KMS-11 (cell line): ENCODE measurements at regions not wholly inside any gene's neighbourhood (a gene's known extent, or its start where the extent isn't known, plus 50 kb on each side); places are given as distances from the start of the nearest gene placed in this dataset.

Experiments used
- H2AFZ ChIP-seq: fragments of 200-600 bp; sonication (generic); 2 replicates; pipeline ENCODE4 v1.6.1; 2016; ENCODE audit warnings: antibody characterized with exemption, mixed run types, low read depth
- H3K27ac ChIP-seq: fragments of 200-600 bp; sonication (generic); 2 replicates; pipeline ENCODE4 v1.6.1; 2016; ENCODE audit warnings: mild to moderate bottlenecking, mixed run types
- H3K27me3 ChIP-seq: fragments of 200-600 bp; sonication (generic); 2 replicates; pipeline ENCODE4 v1.6.1; 2017; ENCODE audit warnings: mild to moderate bottlenecking, low read depth, mixed run types, moderate library complexity; ENCODE audit not compliant: insufficient read depth
- H3K36me3 ChIP-seq: fragments of 200-600 bp; sonication (generic); 2 replicates; pipeline ENCODE4 v1.6.1; 2017; ENCODE audit warnings: mild to moderate bottlenecking, mixed run types; ENCODE audit not compliant: insufficient read depth
- H3K4me1 ChIP-seq: fragments of 200-600 bp; sonication (generic); 2 replicates; pipeline ENCODE4 v1.6.1; 2016; ENCODE audit warnings: mild to moderate bottlenecking, low read depth, mixed run types; ENCODE audit not compliant: poor library complexity, severe bottlenecking
- H3K4me2 ChIP-seq: fragments of 200-600 bp; sonication (generic); 2 replicates; pipeline ENCODE4 v1.7.0; 2016; ENCODE audit warnings: mild to moderate bottlenecking, mixed run types
- H3K4me3 ChIP-seq: fragments of 200-600 bp; sonication (generic); IDR thresholded peaks from 2 replicates; pipeline ENCODE4 v1.6.1; 2017; ENCODE audit warnings: low read depth, low read length, mixed read lengths; ENCODE audit not compliant: insufficient read depth
- H3K79me2 ChIP-seq: fragments of 200-600 bp; sonication (generic); 2 replicates; pipeline ENCODE4 v1.6.1; 2016; ENCODE audit warnings: low read depth, mixed run types; ENCODE audit not compliant: insufficient read depth
- H3K9ac ChIP-seq: fragments of 200-600 bp; sonication (generic); 2 replicates; pipeline ENCODE4 v1.6.1; 2016; ENCODE audit warnings: mild to moderate bottlenecking, mixed run types
- H4K20me1 ChIP-seq: fragments of 200-600 bp; sonication (generic); 2 replicates; pipeline ENCODE4 v1.6.1; 2016; ENCODE audit warnings: mild to moderate bottlenecking, mixed run types; ENCODE audit not compliant: insufficient read depth
- CTCF ChIP-seq: fragments of 200-600 bp; sonication (generic); conservative IDR thresholded peaks from 2 replicates; pipeline ENCODE4 v1.6.1; 2017; ENCODE audit warnings: low read depth, mild to moderate bottlenecking, antibody characterized with exemption, low read length, moderate library complexity, mixed read lengths

GRCh38 chr6:54613596-54613995 lies 233.0 kb upstream of the FAM83B start:
- H2AFZ ChIP-seq, result no peak overlapping the region
- no peaks in the 10 kb centered on the region for H3K79me2 ChIP-seq
- H3K4me3 ChIP-seq, result no peak overlapping the region
- TF ChIP-seq CTCF, result no peak
- H3K9ac ChIP-seq, result no peak overlapping the region
- no peaks in the 10 kb centered on the region for H3K27me3 ChIP-seq
- no peaks in the 10 kb centered on the region for H3K4me1 ChIP-seq
- no peaks in the 10 kb centered on the region for H3K36me3 ChIP-seq
- H3K4me2 ChIP-seq, result no peak overlapping the region
- no peak overlapping the region for H3K27ac ChIP-seq
- no peaks in the 10 kb centered on the region for H4K20me1 ChIP-seq

GRCh38 chr6:54614499-54615195 lies 231.9 kb upstream of the FAM83B start:
- TF ChIP-seq CTCF, result no peak
- H4K20me1 ChIP-seq, result no peaks in the 10 kb centered on the region

GRCh38 chr6:54617730-54618129 lies 228.8 kb upstream of the FAM83B start:
- no peak overlapping the region for H3K4me3 ChIP-seq
- no peaks in the 10 kb centered on the region for H3K4me1 ChIP-seq
- no peak for TF ChIP-seq CTCF
- no peak overlapping the region for H3K9ac ChIP-seq
- no peak overlapping the region for H3K4me2 ChIP-seq
- H4K20me1 ChIP-seq, result no peaks in the 10 kb centered on the region
- no peak overlapping the region for H2AFZ ChIP-seq
- no peaks in the 10 kb centered on the region for H3K27me3 ChIP-seq
- no peak overlapping the region for H3K27ac ChIP-seq
- H3K36me3 ChIP-seq, result no peaks in the 10 kb centered on the region
- no peaks in the 10 kb centered on the region for H3K79me2 ChIP-seq

More at GRCh38 chr6:54614499-54615195, 231.9 kb upstream of the FAM83B start:
- Histone ChIP-seq H2AFZ (no peak overlapping the region), H3K9ac (no peak overlapping the region), H3K27me3 (no peaks in the 10 kb centered on the region), H3K79me2 (no peaks in the 10 kb centered on the region), H3K27ac (no peak overlapping the region), H3K36me3 (no peaks in the 10 kb centered on the region), H3K4me1 (no peaks in the 10 kb centered on the region), H3K4me2 (no peak overlapping the region), H3K4me3 (no peak overlapping the region)

- Histone ChIP-seq H4K20me1 (no peaks in the 10 kb centered on the region), H3K4me3 (no peak overlapping the region), H3K79me2 (no peaks in the 10 kb centered on the region), H3K27me3 (no peaks in the 10 kb centered on the region), H3K27ac (no peak overlapping the region), H3K4me1 (no peaks in the 10 kb centered on the region), H2AFZ (no peak overlapping the region), H3K4me2 (no peak overlapping the region), H3K36me3 (no peaks in the 10 kb centered on the region), H3K9ac (no peak overlapping the region)
- no peak for TF ChIP-seq CTCF
These were observed 228.0 kb upstream of the FAM83B start for GRCh38 chr6:54618572-54618971.
